T-cell (primary cell): ENCODE measurements at regions not wholly inside any gene's neighbourhood (a gene's known extent, or its start where the extent isn't known, plus 50 kb on each side); places are given as distances from the start of the nearest gene placed in this dataset.

Experiments
- ATAC-seq, 4 experiments: fragments of 200-7000 bp in 3 of 4; fragments of 150-1000 bp in 1 of 4; cut with Tn5 transposase; replicated peaks in 1 of 4; 1 replicate in 3 of 4; 2 replicates in 1 of 4; pipeline ENCODE4 v1.10.0; 2021; ENCODE audit warnings: moderate library complexity in 3 of 4, mild to moderate bottlenecking in 2 of 4, moderate number of reproducible peaks in 1 of 4
- CTCF ChIA-PET, 2 donors: fragments of 300-600 bp; sonication (Branson Sonifier 250); formaldehyde crosslinking; loops; one replicate each; lab custom pipeline; 2022; ENCODE audit warnings: antibody characterized with exemption in 2 of 2; lab: Charles Lee
- POLR2A ChIA-PET, 2 donors: fragments of 300-600 bp; sonication (Branson Sonifier 250); formaldehyde crosslinking; loops; one replicate each; lab custom pipeline; 2022; ENCODE audit warnings: antibody characterized with exemption in 2 of 2; lab: Charles Lee
- DNase-seq, 35 experiments: peaks; one replicate each; pipeline versions ENCODE4 v3.0.0 to v3.0.0-alpha.2; 2013 to 2023
- H3K27ac ChIP-seq: one replicate; pipeline ENCODE4 v1.5.1; 2013; ENCODE audit warnings: low read length
- H3K27me3 ChIP-seq, 2 experiments: replicated peaks in 1 of 2; 1 replicate in 1 of 2; 2 replicates in 1 of 2; pipeline versions ENCODE4 v1.6.1 to v1.7.0; 2013; ENCODE audit warnings: low read length in 1 of 2, mixed read lengths in 1 of 2; ENCODE audit not compliant: control insufficient read depth in 2 of 2, insufficient read depth in 2 of 2; ENCODE audit errors: extremely low read depth in 1 of 2
- H3K36me3 ChIP-seq, 2 donors: 1 replicate in 1 of 2; 2 replicates in 1 of 2; pipeline versions ENCODE4 v1.6.1 to v1.7.0; 2013; ENCODE audit warnings: low read length in 1 of 2; ENCODE audit not compliant: control insufficient read depth in 2 of 2, insufficient read depth in 1 of 2; ENCODE audit errors: extremely low read depth in 1 of 2
- H3K4me1 ChIP-seq, 2 experiments: 1 replicate in 1 of 2; 2 replicates in 1 of 2; pipeline versions ENCODE4 v1.6.1 to v1.7.0; 2013; ENCODE audit warnings: low read length in 2 of 2, mixed read lengths in 1 of 2; ENCODE audit not compliant: insufficient read depth in 2 of 2, control insufficient read depth in 1 of 2; ENCODE audit errors: extremely low read depth in 1 of 2
- H3K4me3 ChIP-seq, 2 donors: 1 replicate in 1 of 2; 2 replicates in 1 of 2; pipeline versions ENCODE4 v1.5.1 to v1.7.0; 2013; ENCODE audit warnings: mild to moderate bottlenecking in 2 of 2, low read length in 1 of 2, moderate library complexity in 1 of 2; ENCODE audit not compliant: control insufficient read depth in 1 of 2; ENCODE audit errors: extremely low read depth in 1 of 2
- H3K9me3 ChIP-seq: 2 replicates; pipeline ENCODE4 v1.7.0; 2013
- H3K27ac Mint-ChIP-seq, 2 donors: one replicate each; pipeline ENCODE4 v1.8.0; 2020 to 2021; ENCODE audit warnings: mild to moderate bottlenecking in 2 of 2, mixed read lengths in 2 of 2
- H3K27me3 Mint-ChIP-seq, 2 donors: one replicate each; pipeline ENCODE4 v1.8.0; 2021 to 2022; ENCODE audit warnings: mixed read lengths in 2 of 2
- H3K36me3 Mint-ChIP-seq: one replicate; pipeline ENCODE4 v1.8.0; 2021; ENCODE audit warnings: mixed read lengths
- H3K4me1 Mint-ChIP-seq, 3 donors: one replicate each; pipeline ENCODE4 v1.8.0; 2020 to 2022; ENCODE audit warnings: mixed read lengths in 3 of 3, mild to moderate bottlenecking in 1 of 3
- H3K4me3 Mint-ChIP-seq, 3 donors: one replicate each; pipeline ENCODE4 v1.8.0; 2020 to 2022; ENCODE audit warnings: mild to moderate bottlenecking in 3 of 3, mixed read lengths in 3 of 3, moderate library complexity in 3 of 3
- H3K9me3 Mint-ChIP-seq, 3 donors: one replicate each; pipeline ENCODE4 v1.8.0; 2020 to 2022; ENCODE audit warnings: mixed read lengths in 3 of 3
- WGBS: methylation state at CpG from one replicate; pipeline ENCODE4 v1.1.5; 2013; ENCODE audit warnings: missing lambda C conversion rate; ENCODE audit not compliant: insufficient coverage; 5-methylcytosine and 5-hydroxymethylcytosine counted together

- ATAC-seq (no peak), DNase-seq (no peak)
- no peaks in the 10 kb centered on the region for H3K9me3 ChIP-seq
- H3K27me3 ChIP-seq = no peaks in the 10 kb centered on the region
- H3K27me3 Mint-ChIP-seq = peaks cover 0 to 3% of the 10 kb centered on the region in 2 donors
- H3K27ac ChIP-seq = no peak overlapping the region
- CTCF ChIA-PET = no interaction called here
- H3K4me3 ChIP-seq = no peak overlapping the region
- no peaks in the 10 kb centered on the region for H3K4me1 ChIP-seq
- no peaks in the 10 kb centered on the region for H3K36me3 Mint-ChIP-seq
- H3K36me3 ChIP-seq = no peaks in the 10 kb centered on the region
- no peak overlapping the region for H3K27ac Mint-ChIP-seq
- H3K4me3 Mint-ChIP-seq = no peak overlapping the region
- no peaks in the 10 kb centered on the region for H3K4me1 Mint-ChIP-seq
- 100% methylated on average over 1 of the region's 1 CpG for WGBS
- H3K9me3 Mint-ChIP-seq = no peaks in the 10 kb centered on the region
- POLR2A ChIA-PET = no interaction called here
Observed at GRCh38 chr17:13316657-13317056, 285.1 kb downstream of the HS3ST3A1 start.

- no peak overlapping the region for H3K27ac Mint-ChIP-seq
- H3K27me3 Mint-ChIP-seq = peaks cover 0 to 3% of the 10 kb centered on the region in 2 donors
- ATAC-seq (no peak), DNase-seq (no peak)
- Histone ChIP-seq H3K4me3 (no peak overlapping the region), H3K4me1 (no peaks in the 10 kb centered on the region), H3K27ac (no peak overlapping the region), H3K27me3 (no peaks in the 10 kb centered on the region), H3K9me3 (no peaks in the 10 kb centered on the region), H3K36me3 (no peaks in the 10 kb centered on the region)
- no peak overlapping the region for H3K4me3 Mint-ChIP-seq
- H3K36me3 Mint-ChIP-seq = no peaks in the 10 kb centered on the region
- H3K4me1 Mint-ChIP-seq = no peaks in the 10 kb centered on the region
- no CpG with 5 or more reads among the region's 1 CpG for WGBS
- CTCF ChIA-PET = no interaction called here
- H3K9me3 Mint-ChIP-seq = peaks cover 0 to 6% (median 3%) of the 10 kb centered on the region in 3 donors
- POLR2A ChIA-PET = no interaction called here
Observed at GRCh38 chr17:13311306-13311705, 290.4 kb downstream of the HS3ST3A1 start.

- DNase-seq = no peak
- H3K36me3 Mint-ChIP-seq = no peaks in the 10 kb centered on the region
- peaks cover 0 to 6% (median 3%) of the 10 kb centered on the region in 3 donors for H3K9me3 Mint-ChIP-seq
- H3K4me1 Mint-ChIP-seq = no peaks in the 10 kb centered on the region
- ChIA-PET CTCF (no interaction called here), POLR2A (no interaction called here)
- H3K27ac Mint-ChIP-seq = no peak overlapping the region
- Histone ChIP-seq H3K4me1 (no peaks in the 10 kb centered on the region), H3K9me3 (no peaks in the 10 kb centered on the region), H3K4me3 (no peak overlapping the region), H3K36me3 (no peaks in the 10 kb centered on the region), H3K27me3 (no peaks in the 10 kb centered on the region), H3K27ac (no peak overlapping the region)
- ATAC-seq = no peak
- H3K4me3 Mint-ChIP-seq = no peak overlapping the region
- no CpG with 5 or more reads among the region's 2 CpGs for WGBS
- H3K27me3 Mint-ChIP-seq = peaks cover 0 to 3% of the 10 kb centered on the region in 2 donors
Observed at GRCh38 chr17:13310858-13311257, 290.9 kb downstream of the HS3ST3A1 start.

GRCh38 chr17:13306310-13306962, 288.6 kb upstream of the ELAC2 start:
- ChIA-PET POLR2A (interaction anchor here in 1 of 2 donors (0.6 kb wide), 1 partner anchor 71 kb away, joined by 4 read pairs; no protein-coding TSS in a partner anchor), CTCF (no interaction called here)
- Histone ChIP-seq H3K4me3 (no peak overlapping the region), H3K27me3 (no peaks in the 10 kb centered on the region), H3K4me1 (no peaks in the 10 kb centered on the region), H3K9me3 (no peaks in the 10 kb centered on the region), H3K27ac (no peak overlapping the region), H3K36me3 (no peaks in the 10 kb centered on the region)
- Mint-ChIP-seq H3K4me1 (no peaks in the 10 kb centered on the region), H3K27me3 (no peaks in the 10 kb centered on the region), H3K36me3 (no peaks in the 10 kb centered on the region), H3K27ac (no peak overlapping the region), H3K4me3 (no peak overlapping the region), H3K9me3 (peaks cover 0 to 6% (median 3%) of the 10 kb centered on the region in 3 donors)
- no peak for DNase-seq
- no peak for ATAC-seq
- WGBS = 85% methylated on average over 6 of the region's 13 CpGs

- no peaks in the 10 kb centered on the region for H3K9me3 Mint-ChIP-seq
- no peak overlapping the region for H3K27ac Mint-ChIP-seq
- 100% methylated on average over 3 of the region's 4 CpGs for WGBS
- ChIA-PET CTCF (no interaction called here), POLR2A (no interaction called here)
- Histone ChIP-seq H3K4me1 (no peaks in the 10 kb centered on the region), H3K27ac (no peak overlapping the region), H3K9me3 (no peaks in the 10 kb centered on the region), H3K36me3 (no peaks in the 10 kb centered on the region), H3K4me3 (no peak overlapping the region), H3K27me3 (no peaks in the 10 kb centered on the region)
- no peaks in the 10 kb centered on the region for H3K4me1 Mint-ChIP-seq
- ATAC-seq (no peak), DNase-seq (no peak)
- no peak overlapping the region for H3K4me3 Mint-ChIP-seq
- no peaks in the 10 kb centered on the region for H3K36me3 Mint-ChIP-seq
- no peaks in the 10 kb centered on the region for H3K27me3 Mint-ChIP-seq
Observed at GRCh38 chr17:13302983-13303382, 285.2 kb upstream of the ELAC2 start.

DNA sequence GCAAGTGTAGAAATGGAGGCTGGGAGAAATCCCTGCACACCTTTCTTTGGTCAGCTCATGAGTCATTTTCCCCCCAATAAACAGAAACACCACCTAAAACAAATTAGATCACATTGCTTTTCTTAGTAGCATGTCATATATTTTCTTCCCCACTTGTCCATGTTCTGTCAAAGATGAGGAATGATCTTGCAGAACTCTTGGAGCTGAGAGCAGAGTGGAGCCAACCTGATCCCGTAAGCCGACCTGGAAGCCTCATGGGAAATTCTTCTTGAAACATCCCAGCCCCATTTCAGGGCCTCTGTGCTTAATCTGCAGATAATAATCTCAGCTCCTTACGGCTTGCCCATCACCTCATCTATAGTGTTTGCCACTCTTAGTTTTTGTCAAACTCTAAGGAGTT, 284.6 kb upstream of the ELAC2 start:
- Histone ChIP-seq H3K27ac (no peak overlapping the region), H3K9me3 (no peaks in the 10 kb centered on the region), H3K36me3 (no peaks in the 10 kb centered on the region), H3K27me3 (no peaks in the 10 kb centered on the region), H3K4me1 (no peaks in the 10 kb centered on the region), H3K4me3 (no peak overlapping the region)
- H3K27me3 Mint-ChIP-seq = no peaks in the 10 kb centered on the region
- H3K4me1 Mint-ChIP-seq = no peaks in the 10 kb centered on the region
- POLR2A ChIA-PET = no interaction called here
- WGBS = 92% methylated on average over 2 of the region's 3 CpGs
- ATAC-seq (no peak), DNase-seq (no peak)
- CTCF ChIA-PET = no interaction called here
- no peak overlapping the region for H3K4me3 Mint-ChIP-seq
- H3K36me3 Mint-ChIP-seq = no peaks in the 10 kb centered on the region
- no peaks in the 10 kb centered on the region for H3K9me3 Mint-ChIP-seq
- no peak overlapping the region for H3K27ac Mint-ChIP-seq

DNA sequence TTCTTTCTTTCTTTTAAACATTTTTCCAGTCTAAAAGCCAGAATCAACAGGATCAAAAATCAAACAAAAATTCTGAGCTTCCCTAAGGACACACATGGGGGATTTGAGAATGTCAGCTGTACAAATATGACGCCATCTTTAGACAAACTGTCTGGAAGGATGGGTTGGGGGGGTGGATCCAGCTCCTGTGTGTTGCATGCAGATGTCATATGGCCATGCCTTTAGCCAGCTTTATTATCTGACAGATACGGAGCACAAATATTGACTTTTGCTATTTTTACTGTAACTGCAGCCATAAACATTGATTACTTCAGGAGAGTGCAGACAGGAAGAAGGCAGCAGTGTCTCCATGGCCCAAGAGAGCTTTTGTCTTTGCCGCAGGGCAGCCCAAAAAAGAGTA, 279.4 kb upstream of the ELAC2 start:
- CTCF ChIA-PET = no interaction called here
- Mint-ChIP-seq H3K27me3 (no peaks in the 10 kb centered on the region), H3K4me3 (no peak overlapping the region), H3K9me3 (no peaks in the 10 kb centered on the region), H3K36me3 (no peaks in the 10 kb centered on the region), H3K27ac (no peak overlapping the region), H3K4me1 (no peaks in the 10 kb centered on the region)
- no peaks in the 10 kb centered on the region for H3K27me3 ChIP-seq
- ATAC-seq (no peak), DNase-seq (no peak)
- POLR2A ChIA-PET = no interaction called here
- no peaks in the 10 kb centered on the region for H3K9me3 ChIP-seq
- H3K4me1 ChIP-seq = no peaks in the 10 kb centered on the region
- H3K36me3 ChIP-seq = no peaks in the 10 kb centered on the region
- no peak overlapping the region for H3K27ac ChIP-seq
- 78% methylated on average over 2 of the region's 3 CpGs for WGBS
- H3K4me3 ChIP-seq = no peak overlapping the region
